ENCODE measurements at regions not wholly inside any gene's neighbourhood (a gene's known extent, or its start where the extent isn't known, plus 50 kb on each side); places are given as distances from the start of the nearest gene placed in this dataset.

- intact Hi-C loops (cut with DNase I): no loop called here
- WGBS, 2 donors: 67 to 72% methylated on average over 1 of the region's 1 CpG
Measured at GRCh38 chr12:31201382-31201781, 124.6 kb downstream of the SINHCAF start.

DNA sequence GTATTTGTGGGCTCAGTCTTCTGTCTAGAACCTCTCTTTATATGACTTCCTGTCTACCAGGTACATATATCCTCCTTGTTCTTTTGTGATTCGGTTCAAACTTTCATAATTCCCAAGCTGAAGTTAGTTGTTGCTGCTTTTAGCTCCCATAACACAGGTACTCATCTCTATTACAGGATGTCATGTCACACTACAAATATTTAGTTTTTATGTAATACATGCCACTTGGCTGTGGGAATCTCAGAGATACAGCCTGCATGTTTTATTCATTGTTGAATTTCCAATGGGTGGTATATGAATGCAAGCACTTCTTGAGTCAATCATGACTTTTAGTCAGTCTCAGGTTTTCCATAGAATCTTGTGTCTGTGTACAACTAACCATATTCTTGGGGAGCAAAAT is 122.7 kb downstream of the SINHCAF start:
- DNase-seq: no peak
- H3K27me3 ChIP-seq: peaks cover 3% of the 10 kb centered on the region
- intact Hi-C loops (cut with DNase I): no loop called here
- H3K36me3 ChIP-seq: no peaks in the 10 kb centered on the region
- WGBS, 2 donors: 75 to 81% methylated on average over 1 of the region's 1 CpG
- H3K9me3 ChIP-seq: no peaks in the 10 kb centered on the region
- H3K4me1 ChIP-seq: no peaks in the 10 kb centered on the region
- no peak overlapping the region for H3K4me3 ChIP-seq (replicated peaks in 1 of 3)
- no peak overlapping the region for H3K27ac ChIP-seq
- no peak for TF ChIP-seq CTCF (IDR thresholded peaks at IDR 0.05)
- no peak for TF ChIP-seq POLR2A (IDR thresholded peaks at IDR 0.05)

More at GRCh38 chr12:31201382-31201781, 124.6 kb downstream of the SINHCAF start:
- TF ChIP-seq CTCF (IDR thresholded peaks at IDR 0.05) (no peak), POLR2A (IDR thresholded peaks at IDR 0.05) (no peak)
- Histone ChIP-seq H3K27me3 (peaks cover 3% of the 10 kb centered on the region), H3K36me3 (no peaks in the 10 kb centered on the region), H3K9me3 (no peaks in the 10 kb centered on the region), H3K27ac (no peak overlapping the region), H3K4me3 (replicated peaks in 1 of 3) (no peak overlapping the region), H3K4me1 (no peaks in the 10 kb centered on the region)
- no peak for DNase-seq

- intact Hi-C loops (cut with DNase I): no loop called here
Measured at GRCh38 chr12:31205054-31205453, 120.9 kb downstream of the SINHCAF start.

DNA sequence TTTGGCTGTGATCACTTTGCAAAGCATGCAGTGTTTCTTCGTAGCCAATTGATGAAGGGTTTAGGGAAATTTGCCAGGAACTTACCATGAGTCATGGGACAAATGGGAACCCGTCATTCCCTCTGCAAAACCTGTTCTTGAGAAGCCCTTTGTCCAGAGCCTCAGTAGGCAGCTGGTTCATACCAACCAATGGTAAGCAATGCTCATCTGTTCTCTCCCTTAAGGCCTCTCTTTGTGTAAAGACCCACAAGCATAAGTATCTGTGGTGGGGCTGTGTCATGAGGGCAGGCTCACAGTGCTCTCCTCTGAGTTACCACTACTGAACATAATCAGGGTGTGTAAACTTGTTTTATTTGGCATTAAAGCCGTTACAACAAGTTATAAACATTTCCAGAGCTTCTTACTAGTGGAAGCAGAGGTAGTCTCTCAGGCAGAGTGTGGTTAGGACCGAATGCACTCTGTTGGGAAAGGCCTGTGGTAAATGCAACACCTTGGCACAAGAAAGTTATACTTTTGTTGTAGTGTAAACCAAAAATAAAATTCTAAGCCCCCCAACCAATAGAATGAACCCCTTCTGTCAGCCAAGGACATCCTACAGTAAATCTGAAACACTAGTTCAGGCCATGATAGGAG is 119.8 kb downstream of the SINHCAF start:
- H3K4me1 ChIP-seq: no peaks in the 10 kb centered on the region
- no peak overlapping the region for H3K27ac ChIP-seq
- intact Hi-C loops (cut with DNase I): no loop called here
- H3K36me3 ChIP-seq: no peaks in the 10 kb centered on the region
- no peak for DNase-seq
- TF ChIP-seq CTCF (IDR thresholded peaks at IDR 0.05): no peak
- no peak for TF ChIP-seq POLR2A (IDR thresholded peaks at IDR 0.05)
- WGBS, 2 donors: 48 to 61% methylated on average over 4 of the region's 4 CpGs
- no peaks in the 10 kb centered on the region for H3K9me3 ChIP-seq
- H3K4me3 ChIP-seq (replicated peaks in 1 of 3): no peak overlapping the region
- peaks cover 3% of the 10 kb centered on the region for H3K27me3 ChIP-seq

More at GRCh38 chr12:31205054-31205453, 120.9 kb downstream of the SINHCAF start:
- WGBS, 2 donors: 51 to 72% methylated on average over 3 of the region's 3 CpGs
- H3K4me1 ChIP-seq: no peaks in the 10 kb centered on the region
- no peaks in the 10 kb centered on the region for H3K9me3 ChIP-seq
- DNase-seq: no peak
- TF ChIP-seq CTCF (IDR thresholded peaks at IDR 0.05) (no peak), POLR2A (IDR thresholded peaks at IDR 0.05) (no peak)
- H3K4me3 ChIP-seq (replicated peaks in 1 of 3): no peak overlapping the region
- peaks cover 3% of the 10 kb centered on the region for H3K27me3 ChIP-seq
- H3K36me3 ChIP-seq: no peaks in the 10 kb centered on the region
- no peak overlapping the region for H3K27ac ChIP-seq

- Histone ChIP-seq H3K27ac (no peak overlapping the region), H3K9me3 (no peaks in the 10 kb centered on the region), H3K4me1 (no peaks in the 10 kb centered on the region), H3K4me3 (replicated peaks in 1 of 3) (no peak overlapping the region), H3K27me3 (no peaks in the 10 kb centered on the region), H3K36me3 (no peaks in the 10 kb centered on the region)
- intact Hi-C loops (cut with DNase I): no loop called here
- DNase-seq: no peak
- 89 to 92% methylated on average over 3 of the region's 3 CpGs for WGBS, 2 donors
- TF ChIP-seq CTCF (IDR thresholded peaks at IDR 0.05) (no peak), POLR2A (IDR thresholded peaks at IDR 0.05) (no peak)
Measured at GRCh38 chr12:31207799-31208465, 118.0 kb downstream of the SINHCAF start.
